H9 (cell line): ENCODE measurements at regions not wholly inside any gene's neighbourhood (a gene's known extent, or its start where the extent isn't known, plus 50 kb on each side); places are given as distances from the start of the nearest gene placed in this dataset.

Experiments
- DNase-seq: peaks from one replicate; pipeline ENCODE4 v3.0.0-alpha.2; 2017
- H2AFZ ChIP-seq: one replicate; pipeline ENCODE4 v1.6.1; 2013; ENCODE audit warnings: mild to moderate bottlenecking, low read length, control low read depth, moderate library complexity
- H2AK5ac ChIP-seq: 2 replicates; pipeline ENCODE4 v1.6.1; 2013; ENCODE audit warnings: low read length, control low read depth, mixed read lengths; ENCODE audit not compliant: insufficient read length
- H2BK120ac ChIP-seq: one replicate; pipeline ENCODE4 v1.6.1; 2013; ENCODE audit warnings: low read depth, mild to moderate bottlenecking, low read length, control low read depth, inconsistent platforms; ENCODE audit not compliant: poor library complexity, severe bottlenecking
- H2BK12ac ChIP-seq: 2 replicates; pipeline ENCODE4 v1.6.1; 2013; ENCODE audit warnings: low read length, control low read depth, mixed read lengths, low read depth; ENCODE audit not compliant: insufficient read length
- H2BK15ac ChIP-seq: 2 replicates; pipeline ENCODE4 v1.6.1; 2013; ENCODE audit warnings: low read depth, low read length, control low read depth
- H2BK20ac ChIP-seq: one replicate; pipeline ENCODE4 v1.6.1; 2013; ENCODE audit warnings: low read depth, mild to moderate bottlenecking, low read length, control low read depth, inconsistent platforms; ENCODE audit not compliant: poor library complexity, severe bottlenecking
- H2BK5ac ChIP-seq: 2 replicates; pipeline ENCODE4 v1.6.1; 2013; ENCODE audit warnings: low read length, control low read depth, mixed read lengths; ENCODE audit not compliant: insufficient read length
- H3K14ac ChIP-seq: 2 replicates; pipeline ENCODE4 v1.6.1; 2013; ENCODE audit warnings: low read length, control low read depth; ENCODE audit not compliant: insufficient read depth
- H3K18ac ChIP-seq: 2 replicates; pipeline ENCODE4 v1.6.1; 2013; ENCODE audit warnings: low read depth, mild to moderate bottlenecking, mixed read lengths, low read length, control low read depth; ENCODE audit not compliant: insufficient read length
- H3K23ac ChIP-seq: 2 replicates; pipeline ENCODE4 v1.6.1; 2013; ENCODE audit warnings: low read length, control low read depth, mixed read lengths, low read depth; ENCODE audit not compliant: insufficient read length
- H3K23me2 ChIP-seq: 2 replicates; pipeline ENCODE4 v1.6.1; 2013; ENCODE audit warnings: low read depth, mild to moderate bottlenecking, mixed read lengths, low read length, control low read depth; ENCODE audit not compliant: insufficient read length, poor library complexity, severe bottlenecking
- H3K27ac ChIP-seq: 2 replicates; pipeline ENCODE4 v1.5.1; 2013; ENCODE audit warnings: low read length, control low read depth, mixed read lengths, low read depth; ENCODE audit not compliant: insufficient read length
- H3K27me3 ChIP-seq: 2 replicates; pipeline ENCODE4 v1.6.1; 2013; ENCODE audit warnings: low read length, control low read depth, inconsistent platforms; ENCODE audit not compliant: insufficient read depth
- H3K4ac ChIP-seq: 2 replicates; pipeline ENCODE4 v1.6.1; 2013; ENCODE audit warnings: low read depth, mild to moderate bottlenecking, control low read depth, inconsistent platforms, low read length, moderate library complexity
- H3K4me1 ChIP-seq: 2 replicates; pipeline ENCODE4 v1.6.1; 2013; ENCODE audit warnings: low read length, control low read depth, inconsistent platforms; ENCODE audit not compliant: insufficient read depth
- H3K4me2 ChIP-seq: 2 replicates; pipeline ENCODE4 v1.6.1; 2013; ENCODE audit warnings: low read length, control low read depth, mixed read lengths; ENCODE audit not compliant: insufficient read length, insufficient read depth
- H3K56ac ChIP-seq: 2 replicates; pipeline ENCODE4 v1.6.1; 2013; ENCODE audit warnings: low read depth, mild to moderate bottlenecking, mixed read lengths, low read length, control low read depth; ENCODE audit not compliant: insufficient read length
- H3K79me1 ChIP-seq: 2 replicates; pipeline ENCODE4 v1.6.1; 2013; ENCODE audit warnings: low read depth, mild to moderate bottlenecking, moderate library complexity, low read length, control low read depth, inconsistent platforms; ENCODE audit not compliant: insufficient read depth, poor library complexity, severe bottlenecking
- H3K79me2 ChIP-seq: 2 replicates; pipeline ENCODE4 v1.6.1; 2013; ENCODE audit warnings: low read length, control low read depth, inconsistent platforms; ENCODE audit not compliant: insufficient read depth
- H3K9ac ChIP-seq: 2 replicates; pipeline ENCODE4 v1.6.1; 2013; ENCODE audit warnings: low read length, control low read depth, mixed read lengths; ENCODE audit not compliant: insufficient read length; ENCODE audit errors: extremely low read depth
- H3K9me3 ChIP-seq: one replicate; pipeline ENCODE4 v1.6.1; 2013; ENCODE audit warnings: low read depth, low read length, inconsistent platforms; ENCODE audit not compliant: control insufficient read depth
- H3T11ph ChIP-seq: one replicate; pipeline ENCODE4 v1.6.1; 2013; ENCODE audit warnings: mild to moderate bottlenecking, low read length, control low read depth, inconsistent platforms
- H4K20me1 ChIP-seq: one replicate; pipeline ENCODE4 v1.6.1; 2013; ENCODE audit not compliant: control insufficient read depth, insufficient read length, insufficient read depth
- H4K5ac ChIP-seq: 2 replicates; pipeline ENCODE4 v1.6.1; 2013; ENCODE audit warnings: low read depth, mild to moderate bottlenecking, mixed read lengths, low read length, control low read depth; ENCODE audit not compliant: insufficient read length
- H4K8ac ChIP-seq: replicated peaks from 2 replicates; pipeline ENCODE4 v1.6.1; 2013; ENCODE audit warnings: low read length, control low read depth, mixed read lengths, low read depth; ENCODE audit not compliant: insufficient read length
- H4K91ac ChIP-seq: 2 replicates; pipeline ENCODE4 v1.6.1; 2013; ENCODE audit warnings: low read depth, mild to moderate bottlenecking, moderate library complexity, mixed read lengths, low read length, control low read depth; ENCODE audit not compliant: insufficient read length
- H3K27ac Mint-ChIP-seq, 3 experiments: 2 replicates in 2 of 3; 3 replicates in 1 of 3; pipeline ENCODE4 v1.8.0; 2020 to 2021; ENCODE audit warnings: mixed read lengths in 3 of 3, mild to moderate bottlenecking in 1 of 3, moderate library complexity in 1 of 3
- H3K27me3 Mint-ChIP-seq: 2 replicates; pipeline ENCODE4 v1.8.0; 2021; ENCODE audit warnings: low read depth, mild to moderate bottlenecking, moderate library complexity, mixed read lengths
- H3K36me3 Mint-ChIP-seq, 3 experiments: 2 replicates in 2 of 3; 3 replicates in 1 of 3; pipeline ENCODE4 v1.8.0; 2020 to 2021; ENCODE audit warnings: low read depth in 3 of 3, mixed read lengths in 3 of 3; ENCODE audit not compliant: insufficient read depth in 1 of 3
- H3K4me1 Mint-ChIP-seq, 2 experiments: 2 replicates each; pipeline ENCODE4 v1.8.0; 2020; ENCODE audit warnings: mixed read lengths in 2 of 2
- H3K4me3 Mint-ChIP-seq, 2 experiments: 2 replicates in 1 of 2; 3 replicates in 1 of 2; pipeline ENCODE4 v1.8.0; 2020 to 2021; ENCODE audit warnings: mild to moderate bottlenecking in 2 of 2, mixed read lengths in 2 of 2, moderate library complexity in 1 of 2
- H3K9me3 Mint-ChIP-seq, 2 experiments: 2 replicates in 1 of 2; 3 replicates in 1 of 2; pipeline ENCODE4 v1.8.0; 2020; ENCODE audit warnings: mild to moderate bottlenecking in 2 of 2, mixed read lengths in 2 of 2, moderate library complexity in 1 of 2
- WGBS: extraction: QIAGEN DNeasy Blood & Tissue Kit; methylation state at CpG from one replicate; pipeline ENCODE4 v1.1.7; 2013; ENCODE audit warnings: missing lambda C conversion rate, low lambda C conversion rate, mixed read lengths; ENCODE audit not compliant: insufficient read length; ENCODE audit errors: extremely low coverage; 5-methylcytosine and 5-hydroxymethylcytosine counted together
- TF ChIP-seq, protein P1 (sequence below): fragments of 200-600 bp; sonication (generic); conservative IDR thresholded peaks from 3 replicates; pipeline ENCODE4 v1.8.0; 2021; ENCODE audit warnings: antibody characterized with exemption, mild to moderate bottlenecking

- H4K20me1 ChIP-seq = no peaks in the 10 kb centered on the region
- H3K9me3 Mint-ChIP-seq = peaks cover 32 to 38% of the 10 kb centered on the region in 2 experiments
- DNase-seq = no peak
- peaks cover 6 to 34% (median 18%) of the 10 kb centered on the region in 3 experiments for H3K36me3 Mint-ChIP-seq
- H2BK5ac ChIP-seq = no peak overlapping the region
- H3K56ac ChIP-seq = no peak overlapping the region
- H3K23ac ChIP-seq = no peak overlapping the region
- peaks cover 16% of the 10 kb centered on the region in 2 experiments for H3K4me1 Mint-ChIP-seq
- H2BK20ac ChIP-seq = no peak overlapping the region
- H3K23me2 ChIP-seq = no peaks in the 10 kb centered on the region
- no peak overlapping the region for H2BK15ac ChIP-seq
- TF ChIP-seq, protein P1, sequence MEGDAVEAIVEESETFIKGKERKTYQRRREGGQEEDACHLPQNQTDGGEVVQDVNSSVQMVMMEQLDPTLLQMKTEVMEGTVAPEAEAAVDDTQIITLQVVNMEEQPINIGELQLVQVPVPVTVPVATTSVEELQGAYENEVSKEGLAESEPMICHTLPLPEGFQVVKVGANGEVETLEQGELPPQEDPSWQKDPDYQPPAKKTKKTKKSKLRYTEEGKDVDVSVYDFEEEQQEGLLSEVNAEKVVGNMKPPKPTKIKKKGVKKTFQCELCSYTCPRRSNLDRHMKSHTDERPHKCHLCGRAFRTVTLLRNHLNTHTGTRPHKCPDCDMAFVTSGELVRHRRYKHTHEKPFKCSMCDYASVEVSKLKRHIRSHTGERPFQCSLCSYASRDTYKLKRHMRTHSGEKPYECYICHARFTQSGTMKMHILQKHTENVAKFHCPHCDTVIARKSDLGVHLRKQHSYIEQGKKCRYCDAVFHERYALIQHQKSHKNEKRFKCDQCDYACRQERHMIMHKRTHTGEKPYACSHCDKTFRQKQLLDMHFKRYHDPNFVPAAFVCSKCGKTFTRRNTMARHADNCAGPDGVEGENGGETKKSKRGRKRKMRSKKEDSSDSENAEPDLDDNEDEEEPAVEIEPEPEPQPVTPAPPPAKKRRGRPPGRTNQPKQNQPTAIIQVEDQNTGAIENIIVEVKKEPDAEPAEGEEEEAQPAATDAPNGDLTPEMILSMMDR = no peak
- peaks cover 9% of the 10 kb centered on the region for H3K4me1 ChIP-seq
- H2AK5ac ChIP-seq = no peak overlapping the region
- no peak overlapping the region for H2BK12ac ChIP-seq
- no peak overlapping the region for H3K4me2 ChIP-seq
- no peak overlapping the region for H3T11ph ChIP-seq
- H3K79me1 ChIP-seq = no peaks in the 10 kb centered on the region
- no peaks in the 10 kb centered on the region for H3K79me2 ChIP-seq
- no peak overlapping the region for H4K91ac ChIP-seq
- no peak overlapping the region for H3K4ac ChIP-seq
- H2BK120ac ChIP-seq = no peak overlapping the region
- no peaks in the 10 kb centered on the region for H3K9me3 ChIP-seq
- no peak overlapping the region for H4K5ac ChIP-seq
- H3K27ac ChIP-seq = no peak overlapping the region
- no peak overlapping the region for H3K14ac ChIP-seq
- H3K27ac Mint-ChIP-seq = no peak overlapping the region
- no peak overlapping the region for H3K18ac ChIP-seq
- no CpG with 5 or more reads among the region's 3 CpGs for WGBS
- no peak overlapping the region for H4K8ac ChIP-seq
- H3K27me3 Mint-ChIP-seq = peaks cover 2% of the 10 kb centered on the region; the same call in 1 of the 2 replicates
- H3K9ac ChIP-seq = no peak overlapping the region
- no peak overlapping the region for H2AFZ ChIP-seq
- H3K4me3 Mint-ChIP-seq = no peak overlapping the region
- no peaks in the 10 kb centered on the region for H3K27me3 ChIP-seq
Measured at GRCh38 chr11:115819014-115819413, 314.8 kb upstream of the CADM1 start.
